T-helper 2 cell (primary cell): ENCODE measurements at regions not wholly inside any gene's neighbourhood (a gene's known extent, or its start where the extent isn't known, plus 50 kb on each side); places are given as distances from the start of the nearest gene placed in this dataset.
"Not testable (repeated sequence)": the region's sequence is repeated elsewhere in the genome, so short reads cannot be mapped to it uniquely, and the experiment has no call there.

Source experiments
- DNase-seq, 5 experiments: peaks; one replicate each; pipeline versions ENCODE4 v3.0.0 to v3.0.0-alpha.2; 2012 to 2022

DNA sequence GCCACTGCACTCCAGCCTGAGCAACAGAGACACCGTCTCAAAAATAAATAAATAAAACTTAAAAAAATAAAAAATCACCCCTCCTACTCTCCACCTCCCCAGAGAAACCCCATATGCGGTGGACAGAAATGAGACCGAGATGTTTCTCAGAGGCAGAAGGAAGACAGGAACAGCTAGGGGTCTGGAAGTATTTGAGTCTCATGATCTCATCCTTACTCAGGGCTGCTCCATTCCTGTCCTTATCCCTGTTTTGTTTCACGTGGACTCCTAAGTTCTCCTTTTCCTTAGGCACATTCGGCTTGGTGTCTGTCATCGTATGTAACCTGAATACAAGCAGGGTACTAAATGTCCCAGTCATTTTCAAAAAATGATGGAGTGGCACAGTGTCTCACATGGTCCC lies 76.1 kb downstream of the C9orf50 start:
- DNase-seq = no peak

DNA sequence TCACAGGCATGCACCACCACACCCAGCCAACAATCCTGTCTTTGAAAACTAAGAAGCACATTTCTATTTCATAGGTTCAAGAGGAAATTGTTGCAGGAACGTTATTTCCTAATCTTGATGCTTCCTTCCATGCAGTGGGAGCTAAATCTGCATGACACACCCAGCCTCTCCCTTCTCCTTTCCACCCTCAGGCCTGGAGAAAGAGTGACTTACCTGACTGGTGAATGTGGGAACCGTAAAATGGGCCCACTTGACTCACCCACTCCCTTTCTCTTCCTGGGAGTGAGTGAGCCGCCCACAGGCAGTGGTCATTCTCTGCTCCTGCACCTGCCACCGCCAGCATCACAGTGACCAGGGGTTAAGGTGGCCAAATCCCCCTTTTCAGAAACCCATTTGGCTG lies 78.2 kb downstream of the C9orf50 start:
- no peak for DNase-seq

DNA sequence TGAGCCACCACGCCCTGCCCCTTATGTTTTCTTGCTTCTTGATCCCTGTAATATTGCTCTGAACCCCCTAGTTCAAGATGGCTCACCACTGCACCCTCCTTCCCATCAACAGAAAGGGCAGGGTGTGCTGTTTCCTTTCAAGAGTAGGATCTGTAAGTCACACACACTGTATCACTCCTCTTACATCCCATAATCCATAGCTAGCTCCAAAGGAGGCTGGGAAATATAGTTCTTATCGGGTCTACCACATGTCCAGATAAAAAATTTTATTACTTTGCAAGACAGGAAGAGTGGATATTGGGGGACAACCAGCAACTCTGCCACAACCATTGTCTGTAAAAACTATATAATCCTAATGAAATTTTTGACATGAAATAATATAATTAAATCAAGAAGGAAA lies 79.6 kb downstream of the C9orf50 start:
- DNase-seq = no peak

DNA sequence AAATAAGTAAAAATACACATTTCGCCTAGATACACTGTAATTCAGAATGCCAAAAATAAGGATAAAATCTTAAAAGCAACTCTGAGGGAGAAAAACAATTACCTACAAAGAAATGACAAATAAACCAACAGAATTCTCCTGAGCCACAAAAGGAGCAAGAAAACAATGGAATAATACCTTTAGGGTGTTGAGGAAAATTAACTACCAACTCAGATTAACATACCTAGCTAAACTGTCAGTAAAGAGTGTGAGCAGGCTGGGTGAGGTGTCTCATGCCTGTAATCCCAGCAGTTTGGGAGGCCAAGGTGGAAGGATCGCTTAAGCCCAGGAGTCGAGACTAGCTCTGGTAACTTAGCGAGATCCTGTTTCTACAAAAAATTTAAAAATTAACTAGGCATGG lies 81.5 kb downstream of the C9orf50 start:
- no peak for DNase-seq

DNA sequence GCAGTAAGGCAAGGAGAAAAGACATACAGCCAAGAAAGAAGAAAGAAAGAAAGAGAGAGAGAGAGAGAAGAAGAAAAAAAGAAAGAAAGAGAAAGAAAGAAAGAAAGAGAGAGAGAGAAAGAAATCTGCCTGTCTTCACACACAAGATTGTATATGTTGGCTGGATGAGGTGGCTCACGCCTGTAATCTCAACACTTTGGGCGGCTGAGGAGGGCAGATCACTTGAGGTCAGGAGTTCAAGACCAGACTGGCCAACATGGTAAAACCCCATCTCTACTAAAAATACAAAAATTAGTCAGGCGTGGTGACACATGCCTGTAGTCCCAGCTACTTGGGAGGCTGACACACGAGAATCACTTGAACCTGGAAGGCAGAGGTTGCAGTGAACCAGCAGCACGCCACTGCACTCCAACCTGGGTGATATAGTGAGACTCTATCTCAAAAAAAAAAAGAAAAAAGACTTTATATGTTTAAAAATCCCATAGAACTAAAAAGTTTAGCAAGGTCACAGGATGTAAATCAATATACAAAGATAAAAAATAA lies 89.0 kb downstream of the C9orf50 start:
- DNase-seq = not testable (repeated sequence)

DNA sequence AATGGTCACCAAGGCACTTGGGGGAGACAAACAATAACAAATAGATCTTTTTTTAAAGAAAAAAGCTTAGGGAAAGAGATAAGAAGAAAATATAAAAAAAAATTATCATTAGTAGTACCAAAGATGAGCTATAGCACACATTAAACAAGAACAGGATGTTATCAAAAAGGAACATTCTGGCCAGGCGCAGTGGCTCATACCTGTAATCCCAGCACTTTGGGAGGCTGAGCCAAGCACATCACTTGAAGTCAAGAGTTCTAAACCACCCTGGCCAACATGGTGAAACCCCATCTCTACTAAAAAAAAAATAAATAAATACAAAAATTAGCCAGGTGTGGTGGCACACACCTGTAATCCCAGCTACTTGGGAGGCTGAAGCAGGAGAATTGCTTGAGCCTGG lies 92.9 kb downstream of the C9orf50 start:
- DNase-seq = not testable (repeated sequence)

DNA sequence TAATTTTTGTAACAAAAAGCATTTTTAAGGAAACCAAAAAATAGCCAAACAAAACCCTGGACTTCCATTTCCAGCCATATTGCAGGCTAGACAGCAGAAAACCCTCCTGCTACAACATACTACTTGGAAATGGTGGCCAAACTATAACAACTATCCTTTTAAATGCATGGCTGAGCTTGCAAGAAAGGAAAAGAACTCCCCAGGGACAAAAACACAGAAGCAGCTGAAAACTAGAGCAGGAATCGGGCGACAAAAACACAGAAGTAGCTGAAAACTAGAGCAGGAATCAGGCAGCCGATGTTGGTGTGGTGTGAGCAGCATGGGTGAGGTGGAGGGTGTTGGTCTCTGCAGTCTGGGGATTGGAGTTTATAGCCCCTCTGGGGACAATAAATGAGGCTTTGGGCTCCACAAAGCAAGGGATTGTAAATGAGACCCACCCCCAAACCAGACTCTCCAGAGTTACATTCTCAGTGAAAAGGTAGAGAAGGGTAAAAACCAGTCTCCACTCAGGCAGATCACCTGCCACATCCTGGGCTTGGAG lies 95.2 kb downstream of the C9orf50 start:
- no peak for DNase-seq

DNA sequence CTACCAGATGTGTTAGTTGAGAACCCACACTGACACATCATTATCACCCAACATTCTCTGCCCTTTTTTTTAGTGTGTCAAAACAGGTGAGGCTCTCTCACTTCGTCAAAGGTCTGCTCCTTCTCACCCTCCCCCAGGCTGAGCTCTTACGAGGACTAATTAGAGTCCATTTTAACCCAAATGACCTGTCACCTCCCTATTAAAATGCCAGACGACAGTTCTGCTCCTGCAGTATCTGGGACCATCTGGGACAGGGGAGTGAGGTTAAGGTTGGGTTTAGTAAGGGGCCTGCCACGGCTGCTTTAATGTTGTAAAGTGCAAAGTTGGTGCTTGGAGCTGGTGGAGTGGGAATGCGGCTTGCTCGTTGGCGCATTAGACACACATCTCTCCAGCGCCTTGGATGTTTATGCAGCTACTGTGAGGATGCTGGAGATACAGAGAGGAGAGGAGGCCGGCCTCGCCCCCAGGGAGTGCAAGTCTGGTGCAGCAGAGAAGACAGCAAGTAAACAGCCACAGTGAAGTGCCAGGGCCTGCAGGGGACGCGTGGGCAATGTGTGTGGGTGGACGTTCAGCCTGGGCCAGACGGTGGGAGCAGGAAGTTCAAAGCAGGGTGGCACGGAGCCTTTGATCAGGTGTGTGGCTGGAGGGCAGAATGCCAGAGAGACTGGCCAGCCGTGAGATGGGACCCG lies 96.2 kb downstream of the C9orf50 start:
- DNase-seq = no peak

DNA sequence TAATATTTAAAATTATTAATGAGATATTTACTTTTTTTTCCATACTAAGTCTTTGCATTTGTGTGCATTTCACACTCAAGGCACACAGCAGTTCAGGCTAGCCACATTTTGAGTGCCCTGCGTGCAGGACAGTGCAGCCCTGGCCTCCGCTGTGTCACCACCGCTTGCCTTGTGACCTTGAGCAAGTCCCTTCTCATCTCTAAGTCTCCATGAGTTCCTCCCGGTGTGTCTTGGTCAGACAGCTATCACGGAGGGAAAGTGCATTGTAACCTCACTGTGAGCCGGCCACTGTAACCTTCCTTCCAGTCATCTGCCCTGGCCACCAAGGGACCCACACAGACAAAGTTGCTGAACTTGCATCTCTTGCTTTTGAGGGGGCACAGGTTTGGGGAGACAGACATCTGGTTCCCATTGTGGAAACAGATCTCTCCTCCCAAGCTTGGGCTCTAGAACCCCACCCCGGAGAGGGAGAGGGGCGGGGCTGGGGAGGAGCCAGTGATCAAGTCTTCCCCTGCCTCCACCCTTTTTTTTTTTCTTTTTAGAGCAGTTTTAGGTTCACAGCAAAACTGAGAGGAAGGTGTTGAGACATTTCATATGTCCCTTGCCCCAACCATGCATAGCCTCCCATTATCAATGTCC lies 96.8 kb downstream of the C9orf50 start:
- no peak for DNase-seq

DNA sequence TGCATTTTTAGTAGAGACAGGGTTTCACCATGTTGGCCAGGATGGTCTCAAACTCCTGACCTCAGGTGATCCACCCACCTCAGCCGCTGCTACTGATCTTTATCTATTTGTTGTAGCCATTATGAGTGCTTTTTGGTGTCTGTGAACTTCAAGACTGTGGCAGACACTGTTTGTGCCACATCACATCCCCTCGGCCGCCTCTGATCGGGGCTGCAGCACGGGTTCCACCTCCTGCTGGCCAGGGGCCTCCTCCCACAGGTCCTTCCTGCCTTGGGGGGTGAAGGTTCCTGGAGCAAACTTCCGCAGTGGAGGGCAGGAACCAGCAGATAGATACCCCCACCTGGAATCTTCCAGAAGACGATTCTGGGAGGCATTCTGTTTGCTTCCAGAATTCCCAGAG lies 98.5 kb downstream of the C9orf50 start:
- no peak for DNase-seq

DNA sequence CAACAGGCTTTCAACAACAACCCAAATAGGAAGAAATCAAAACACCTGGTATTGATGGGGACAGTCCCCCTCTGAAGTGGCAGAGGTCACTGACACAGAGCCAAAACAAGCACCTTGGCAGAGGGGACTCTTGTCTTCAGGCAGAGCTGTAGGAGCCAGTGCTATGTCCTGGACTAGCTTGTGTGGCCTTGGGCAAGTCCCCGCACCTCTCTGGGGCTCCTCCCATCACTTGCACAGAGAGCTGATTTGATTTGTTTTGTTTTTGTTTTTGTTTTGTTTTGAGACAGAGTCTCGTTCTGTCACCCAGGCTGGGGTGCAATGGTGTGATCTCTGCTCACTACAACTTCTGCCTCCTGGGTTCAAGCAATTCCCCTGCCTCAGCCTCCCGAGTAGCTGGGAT lies 100.8 kb downstream of the C9orf50 start:
- no peak for DNase-seq

DNA sequence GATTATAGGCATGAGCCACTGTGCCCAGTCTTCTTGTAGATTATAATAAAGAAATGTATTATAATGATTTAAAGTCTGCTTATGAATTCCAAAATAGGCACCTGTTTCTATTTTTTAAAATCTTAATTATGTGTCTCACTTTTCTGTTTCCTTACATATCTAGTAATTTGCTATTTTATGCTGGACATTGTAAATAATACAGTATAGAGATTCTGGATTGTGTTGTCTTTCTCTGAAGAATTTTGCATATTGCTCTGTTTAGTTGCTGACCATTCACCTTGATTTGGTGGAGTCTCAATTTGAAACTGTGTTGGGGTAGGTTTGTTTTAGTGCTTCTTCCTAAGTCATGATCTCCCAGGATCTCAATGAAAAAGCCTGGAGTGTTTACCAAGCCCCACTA lies 102.8 kb downstream of the C9orf50 start:
- no peak for DNase-seq

DNA sequence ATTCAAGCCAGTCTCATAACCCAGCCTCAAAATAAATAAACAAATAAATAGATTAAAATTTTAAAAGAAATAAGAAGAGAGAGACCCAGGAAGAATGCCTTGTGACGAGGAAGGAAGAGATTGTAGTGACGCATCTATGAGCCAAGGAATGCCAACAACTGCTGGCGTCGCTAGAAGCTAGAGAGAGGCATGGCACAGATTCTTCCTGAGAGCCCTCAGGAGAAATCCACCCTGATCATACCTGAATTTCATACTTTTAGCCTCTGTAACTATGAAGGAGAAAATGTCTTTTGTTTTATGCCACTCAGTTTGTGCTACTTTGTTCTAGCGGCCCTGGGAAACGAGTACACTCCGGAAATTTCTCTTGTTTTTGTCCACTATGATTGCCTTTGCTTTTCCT lies 103.9 kb downstream of the C9orf50 start:
- no peak for DNase-seq

DNA sequence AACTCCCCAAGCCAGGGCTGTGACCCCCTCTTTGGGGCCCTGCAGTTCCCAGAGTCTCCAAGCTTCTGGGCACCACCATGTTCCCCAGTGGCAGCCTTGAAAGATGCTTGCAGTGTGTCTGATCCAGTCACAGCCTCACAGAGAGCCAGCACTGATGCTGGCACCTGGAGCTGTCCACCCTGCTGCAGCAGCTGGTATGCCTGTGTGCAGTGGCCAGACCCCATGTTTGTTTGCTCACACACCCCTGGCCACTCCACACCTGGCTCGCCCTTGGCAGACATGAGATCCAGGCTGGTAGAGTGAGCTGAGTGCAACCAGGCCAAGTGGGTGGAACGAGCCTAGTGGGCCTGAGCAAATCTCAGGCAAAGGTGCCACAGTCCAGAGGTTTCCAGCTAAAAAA lies 106.0 kb downstream of the C9orf50 start:
- DNase-seq = no peak

DNA sequence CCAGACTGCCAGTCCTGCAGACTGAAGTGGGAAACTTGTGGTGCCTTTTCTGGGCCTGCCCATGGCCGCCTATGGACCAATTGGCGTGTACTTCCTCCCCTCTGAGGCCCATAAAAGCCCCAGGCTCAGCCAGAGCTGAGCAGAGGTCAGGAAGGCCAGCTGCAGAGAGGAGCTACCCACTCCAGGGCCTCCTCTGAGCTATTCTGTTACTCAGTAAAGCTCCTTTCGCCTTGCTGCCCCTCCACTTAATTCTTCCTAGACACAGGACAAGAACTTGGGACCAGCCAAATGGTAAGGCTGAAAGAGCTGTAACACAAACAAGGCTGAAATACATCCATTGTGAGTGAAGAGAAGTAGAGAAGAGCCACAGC lies 106.4 kb downstream of the C9orf50 start:
- no peak for DNase-seq

DNA sequence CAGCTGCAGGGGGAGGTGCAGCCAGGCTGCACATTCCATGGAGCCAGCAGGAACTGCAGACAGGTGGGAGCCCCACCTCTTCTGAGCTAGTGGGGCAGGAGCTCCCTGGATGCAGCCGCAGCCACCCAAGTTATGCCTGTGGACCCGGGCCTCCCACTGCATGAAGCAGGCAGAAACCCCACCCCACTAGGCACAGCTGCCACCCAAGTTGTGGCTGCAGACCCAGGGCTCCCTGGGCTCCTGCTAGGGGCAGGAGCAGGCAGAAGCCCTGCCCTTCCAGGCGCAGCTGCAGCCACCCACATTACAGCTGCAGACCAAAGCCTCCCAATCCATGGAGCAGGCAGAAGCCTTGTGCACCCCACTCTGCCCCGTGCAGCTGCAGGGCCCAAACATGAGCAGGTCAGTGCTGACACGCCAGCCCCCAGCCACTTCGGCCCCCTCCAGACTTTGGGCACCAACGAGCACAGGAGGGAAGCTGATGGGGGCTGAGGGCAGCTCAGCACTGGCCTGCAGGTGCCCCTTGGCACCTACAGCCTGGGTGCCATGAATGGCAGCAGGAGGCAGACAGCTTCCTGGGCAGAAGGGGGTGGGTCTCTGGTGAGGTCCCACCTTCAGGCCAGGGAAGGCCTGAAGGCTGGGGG lies 106.9 kb downstream of the C9orf50 start:
- DNase-seq = no peak

DNA sequence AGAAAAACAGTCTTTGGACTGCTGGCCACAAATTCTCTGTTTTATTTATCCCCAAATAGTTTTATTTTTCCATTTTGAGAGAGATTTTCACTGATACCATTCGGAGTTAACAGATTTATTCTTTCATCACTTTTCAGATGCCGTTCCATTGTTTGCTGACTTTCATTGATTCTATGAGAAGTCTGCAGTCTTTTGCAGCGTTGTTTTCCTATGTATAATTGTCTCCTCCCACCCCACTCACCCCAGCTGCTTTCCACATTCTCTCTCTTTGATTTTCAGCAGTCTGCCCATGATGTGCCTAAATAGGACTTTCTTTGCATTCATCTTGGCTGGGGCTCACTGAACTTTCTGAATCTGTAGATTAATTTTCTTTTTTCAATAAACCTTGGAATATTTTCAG lies 107.6 kb downstream of the C9orf50 start:
- no peak for DNase-seq

DNA sequence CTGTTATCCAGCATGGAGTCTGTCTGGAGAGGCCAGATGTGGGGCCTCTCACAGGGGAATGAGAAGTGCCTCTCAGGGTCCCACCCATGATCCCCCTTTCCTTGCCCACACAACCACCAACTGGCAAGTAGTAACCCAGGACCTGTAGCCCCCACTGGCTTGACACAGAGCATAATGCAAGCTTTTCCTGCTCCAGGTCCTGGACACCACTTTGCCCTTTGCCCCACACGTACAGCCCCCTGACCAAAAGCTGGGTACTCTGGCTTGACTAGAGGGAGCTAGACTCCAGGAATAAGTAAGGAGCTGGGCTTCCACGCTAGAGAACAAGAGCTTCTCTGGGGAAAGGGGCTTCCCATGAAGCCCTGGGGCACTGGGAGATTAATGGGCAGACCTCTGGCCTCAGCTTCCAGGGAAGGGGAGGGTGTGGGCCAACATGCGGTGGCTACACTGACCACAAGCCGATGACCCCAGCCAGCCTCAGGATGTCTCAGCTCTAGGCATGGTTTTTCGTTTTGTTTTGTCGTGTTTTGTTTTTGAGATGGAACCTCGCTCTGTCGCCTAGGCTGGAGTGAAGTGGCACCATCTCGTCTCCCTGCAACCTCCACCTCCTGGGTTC lies 109.5 kb downstream of the C9orf50 start:
- DNase-seq = no peak

DNA sequence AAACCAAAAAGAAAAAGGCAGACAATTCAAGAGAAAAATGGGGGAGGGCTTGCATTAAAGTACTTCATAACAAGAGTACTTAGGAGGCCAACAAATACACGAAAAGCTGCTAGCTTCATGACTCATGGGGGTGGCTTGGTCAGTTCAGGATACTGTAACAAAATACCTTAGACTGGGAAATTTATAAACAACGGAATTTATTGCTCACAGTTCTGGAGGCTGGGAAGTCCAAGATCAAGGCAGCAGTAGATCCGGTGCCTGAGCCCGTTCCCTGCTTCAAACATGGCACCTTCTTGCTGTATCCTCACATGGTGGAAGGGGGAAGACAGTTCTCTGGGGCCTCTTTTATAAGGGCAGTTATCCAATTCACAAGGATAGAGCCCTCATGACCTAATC lies 111.4 kb downstream of the C9orf50 start:
- DNase-seq = no peak

DNA sequence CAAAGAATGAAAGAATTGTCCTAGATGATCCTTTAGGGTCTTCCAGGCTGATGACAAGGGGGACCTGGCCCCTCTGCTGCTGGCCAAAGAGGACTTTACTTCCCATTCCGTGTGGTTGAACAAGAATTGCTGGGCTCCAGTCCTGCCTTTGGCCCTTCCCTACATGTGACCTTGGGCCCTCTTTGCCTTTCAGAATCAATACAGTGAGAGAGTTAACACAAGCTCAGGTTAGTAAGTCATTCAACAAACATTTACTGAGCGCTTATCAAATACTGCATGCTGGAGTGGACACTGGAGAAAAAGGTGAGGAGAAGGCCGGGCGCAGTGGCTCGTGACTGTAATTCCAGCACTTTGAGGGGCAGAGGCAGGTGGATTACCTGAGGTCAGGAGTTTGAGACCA lies 113.1 kb downstream of the C9orf50 start:
- DNase-seq = no peak

DNA sequence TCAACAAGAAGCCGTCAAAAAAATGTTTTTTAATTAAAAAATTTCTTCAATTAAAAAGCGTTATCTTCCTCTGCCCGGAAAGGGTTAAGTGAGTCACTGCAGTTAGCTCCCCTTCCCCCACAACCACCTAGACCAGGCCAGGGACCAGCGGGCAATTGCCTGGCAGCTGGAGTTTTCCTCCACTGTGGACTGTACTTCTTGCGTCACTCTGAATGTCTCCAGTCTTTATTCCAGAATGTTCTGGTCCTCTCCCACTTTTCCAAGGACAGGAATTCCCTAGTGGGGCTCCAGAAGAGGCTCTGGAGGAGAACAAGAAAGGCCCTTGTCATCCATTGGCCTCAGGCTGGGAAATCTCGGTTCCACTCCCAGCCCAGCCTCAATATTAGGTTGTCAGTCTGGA lies 114.0 kb downstream of the C9orf50 start:
- DNase-seq = no peak

DNA sequence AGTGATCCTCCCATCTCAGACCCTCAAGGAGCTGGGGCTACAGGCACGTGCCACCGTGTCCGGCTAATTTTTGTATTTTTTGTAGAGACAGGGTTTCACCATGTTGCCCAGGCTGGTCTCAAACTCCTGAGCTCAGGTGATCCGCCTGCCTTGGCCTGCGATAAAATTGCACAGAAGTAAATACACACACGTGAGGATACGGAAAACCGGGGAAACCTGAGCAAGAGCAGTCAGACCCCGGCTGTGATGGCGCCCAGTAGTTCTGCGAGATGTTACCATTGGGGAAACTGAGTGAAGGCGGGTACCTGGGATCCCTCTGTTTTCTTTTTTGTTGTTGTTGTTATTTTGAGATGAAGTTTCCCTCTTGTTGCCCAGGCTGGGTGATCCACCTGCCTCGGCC lies 114.9 kb downstream of the C9orf50 start:
- DNase-seq = no peak

DNA sequence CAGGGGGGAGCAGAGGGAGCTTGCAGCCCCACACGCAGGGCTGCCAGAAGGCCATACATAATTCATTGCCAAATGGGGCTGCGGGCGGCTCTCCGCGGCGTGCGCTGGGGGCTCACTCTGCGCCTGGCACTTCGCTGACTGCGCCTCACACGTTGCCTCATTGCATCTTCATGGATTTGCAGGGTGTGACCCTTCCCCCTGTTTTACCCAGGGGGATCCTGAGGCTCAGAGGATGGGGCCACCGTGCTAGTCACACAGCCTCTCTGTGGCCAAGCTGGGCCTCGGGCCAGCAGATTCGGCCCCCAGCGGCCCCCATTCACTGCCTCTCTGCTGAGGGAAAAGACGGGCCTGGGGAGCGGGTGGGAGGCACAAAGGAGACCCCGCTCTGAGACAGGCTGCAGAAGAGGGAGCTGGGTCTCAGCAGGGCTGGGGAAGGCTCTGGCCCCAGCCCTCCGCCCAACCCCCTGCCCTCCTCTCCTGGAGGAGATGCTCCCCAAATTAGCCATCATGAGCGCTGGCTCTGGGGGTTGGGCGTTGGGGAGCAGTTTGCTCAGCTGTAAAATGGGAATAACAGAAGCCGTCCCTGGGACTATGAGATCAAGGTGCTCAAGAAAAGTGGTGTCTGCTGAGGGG lies 115.5 kb downstream of the C9orf50 start:
- no peak for DNase-seq
